AG10803 (cell line): ENCODE measurements at regions not wholly inside any gene's neighbourhood (a gene's known extent, or its start where the extent isn't known, plus 50 kb on each side); places are given as distances from the start of the nearest gene placed in this dataset.

Experiments
- DNase-seq: peaks from one replicate; pipeline ENCODE4 v3.0.0; 2010; ENCODE audit warnings: low read depth
- H3K4me3 ChIP-seq: 2 replicates; pipeline ENCODE4 v1.5.1; 2011; ENCODE audit warnings: mild to moderate bottlenecking, low read length, control low read depth
- TF ChIP-seq, protein P1 (sequence below): conservative IDR thresholded peaks from 2 replicates; pipeline ENCODE4 v1.5.1; 2011; ENCODE audit warnings: mild to moderate bottlenecking, low read length, control low read depth, inconsistent platforms

DNA sequence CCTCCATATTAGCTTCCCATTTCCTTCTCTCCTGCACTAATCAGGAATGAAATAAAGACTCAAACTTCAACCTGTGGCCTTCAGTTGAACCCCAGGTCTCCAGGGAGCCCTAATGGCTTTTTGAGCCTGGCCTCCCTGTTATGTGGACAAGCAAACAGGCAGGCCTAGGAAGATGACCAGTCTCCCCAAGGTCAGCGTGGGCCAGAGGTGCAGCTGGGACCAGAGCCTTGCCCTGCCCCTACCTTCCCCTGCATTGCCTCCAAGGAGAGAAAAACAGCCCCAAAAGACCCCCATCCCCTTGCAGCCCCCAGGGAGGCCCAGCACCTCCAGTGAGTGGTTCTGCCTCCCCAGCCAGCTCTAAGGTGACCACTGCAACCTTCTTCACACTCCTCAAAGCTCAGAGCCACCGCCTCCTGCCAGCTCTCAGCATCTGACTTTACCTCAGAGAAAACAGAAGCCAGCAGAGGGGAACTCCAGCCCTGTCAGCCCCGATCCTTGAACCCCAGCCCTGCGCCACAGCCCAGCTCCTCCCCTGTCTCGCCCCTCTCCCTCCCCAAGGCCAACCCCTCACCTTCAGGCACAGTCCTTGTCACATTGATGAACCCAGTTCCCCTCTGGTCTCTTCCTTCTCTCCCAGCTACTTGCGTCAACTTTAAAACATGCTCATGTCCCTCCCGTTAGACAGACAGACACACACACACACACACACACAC lies 59.5 kb upstream of the ID2 start:
- no peak for DNase-seq
- H3K4me3 ChIP-seq = no peak overlapping the region
- TF ChIP-seq, protein P1, sequence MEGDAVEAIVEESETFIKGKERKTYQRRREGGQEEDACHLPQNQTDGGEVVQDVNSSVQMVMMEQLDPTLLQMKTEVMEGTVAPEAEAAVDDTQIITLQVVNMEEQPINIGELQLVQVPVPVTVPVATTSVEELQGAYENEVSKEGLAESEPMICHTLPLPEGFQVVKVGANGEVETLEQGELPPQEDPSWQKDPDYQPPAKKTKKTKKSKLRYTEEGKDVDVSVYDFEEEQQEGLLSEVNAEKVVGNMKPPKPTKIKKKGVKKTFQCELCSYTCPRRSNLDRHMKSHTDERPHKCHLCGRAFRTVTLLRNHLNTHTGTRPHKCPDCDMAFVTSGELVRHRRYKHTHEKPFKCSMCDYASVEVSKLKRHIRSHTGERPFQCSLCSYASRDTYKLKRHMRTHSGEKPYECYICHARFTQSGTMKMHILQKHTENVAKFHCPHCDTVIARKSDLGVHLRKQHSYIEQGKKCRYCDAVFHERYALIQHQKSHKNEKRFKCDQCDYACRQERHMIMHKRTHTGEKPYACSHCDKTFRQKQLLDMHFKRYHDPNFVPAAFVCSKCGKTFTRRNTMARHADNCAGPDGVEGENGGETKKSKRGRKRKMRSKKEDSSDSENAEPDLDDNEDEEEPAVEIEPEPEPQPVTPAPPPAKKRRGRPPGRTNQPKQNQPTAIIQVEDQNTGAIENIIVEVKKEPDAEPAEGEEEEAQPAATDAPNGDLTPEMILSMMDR = no peak

GRCh38 chr2:8622924-8623465 lies 58.9 kb upstream of the ID2 start:
- TF ChIP-seq, protein P1 = no peak
- no peak overlapping the region for H3K4me3 ChIP-seq
- no peak for DNase-seq

DNA sequence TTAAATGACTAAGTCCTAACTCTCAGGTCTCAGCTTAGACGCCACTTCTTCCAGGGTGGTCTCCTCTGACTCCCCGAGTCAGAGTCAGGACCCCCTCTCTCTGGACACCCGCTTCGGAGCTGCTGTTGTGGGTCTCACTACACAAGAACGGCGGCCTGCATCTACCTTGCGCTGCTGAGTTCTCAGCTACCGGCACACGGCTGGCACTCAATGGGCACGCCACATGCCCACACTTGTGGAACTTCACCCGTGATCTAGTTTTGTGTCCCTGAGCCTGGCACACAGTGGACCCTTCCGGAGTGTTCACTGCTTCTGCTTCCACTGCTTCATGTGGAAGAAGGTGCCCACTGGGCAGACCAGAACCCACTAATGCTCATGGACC lies 58.3 kb upstream of the ID2 start:
- no peak overlapping the region for H3K4me3 ChIP-seq
- no peak for DNase-seq
- TF ChIP-seq, protein P1 = no peak

- DNase-seq = no peak
- H3K4me3 ChIP-seq = no peak overlapping the region
- TF ChIP-seq, protein P1 = no peak
Observed at GRCh38 chr2:8623958-8624591, 57.8 kb upstream of the ID2 start.

DNA sequence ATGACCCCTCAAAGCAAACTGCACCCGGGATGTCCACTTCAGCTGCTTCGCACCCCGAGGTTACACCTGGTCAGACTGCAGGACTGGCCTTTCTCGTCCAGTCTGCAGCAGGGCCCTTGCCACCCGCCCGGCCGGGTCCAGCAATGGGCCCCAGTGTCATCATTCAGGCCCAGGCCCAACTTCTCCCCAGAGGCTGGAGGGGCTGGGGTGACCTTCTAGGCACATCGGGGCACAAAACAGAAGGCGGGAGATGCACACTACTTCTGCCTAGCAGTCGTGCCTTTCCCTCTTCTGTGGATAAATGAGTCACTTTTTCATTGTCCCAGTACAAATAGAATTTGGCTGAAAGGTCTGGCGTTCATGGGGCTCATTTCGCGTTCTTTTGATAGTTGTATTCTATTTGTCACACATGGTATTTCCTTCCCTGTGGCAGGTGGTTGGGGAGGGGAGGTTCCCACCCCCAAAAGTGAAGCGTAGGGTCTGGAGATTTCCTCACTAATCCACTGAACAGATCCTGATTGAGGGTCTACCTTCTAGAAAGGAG lies 56.9 kb upstream of the ID2 start:
- H3K4me3 ChIP-seq = no peak overlapping the region
- no peak for DNase-seq
- TF ChIP-seq, protein P1 = no peak

DNA sequence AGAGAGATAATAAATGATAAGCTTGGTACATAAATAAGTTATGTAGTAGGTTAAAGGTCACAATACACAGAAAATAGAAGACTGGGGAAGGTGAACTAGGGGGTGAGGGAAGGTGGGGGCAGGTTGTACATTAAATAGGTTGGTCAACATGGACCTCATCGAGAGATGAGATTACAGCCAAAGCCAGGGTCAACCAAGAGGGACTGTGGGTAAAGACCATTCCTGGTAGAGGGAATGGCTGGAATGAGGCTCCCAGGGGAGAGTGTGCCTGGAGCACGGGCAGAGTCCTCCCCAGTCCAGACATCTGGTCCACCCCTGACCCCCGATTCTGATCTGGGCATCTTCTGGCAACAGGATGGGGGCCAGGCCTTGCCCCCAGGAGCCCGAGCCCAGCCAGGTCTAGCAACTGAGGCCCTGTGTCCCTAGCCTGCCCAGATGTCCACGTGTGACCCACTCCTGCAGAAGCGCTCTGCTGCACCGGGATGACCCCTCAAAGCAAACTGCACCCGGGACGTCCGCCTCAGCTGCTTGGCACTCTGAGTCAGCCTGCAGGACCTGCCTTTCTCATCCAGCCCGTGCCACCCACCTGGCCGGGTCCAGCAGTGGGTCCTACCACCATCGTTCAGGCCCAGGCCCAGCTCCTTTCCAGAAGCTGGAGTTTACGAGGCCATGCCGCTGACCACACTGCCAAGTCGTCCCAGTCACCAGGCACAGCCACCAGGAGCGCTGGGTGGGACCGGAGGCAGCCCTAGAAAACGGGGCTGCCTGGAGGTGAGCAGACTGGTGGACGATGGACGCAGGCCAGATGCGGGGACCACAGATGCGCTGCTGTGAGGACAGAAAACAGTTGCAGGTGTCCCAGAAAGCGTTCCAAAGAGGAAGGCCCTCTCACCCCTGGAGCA lies 56.2 kb upstream of the ID2 start:
- H3K4me3 ChIP-seq = no peak overlapping the region
- no peak for DNase-seq
- TF ChIP-seq, protein P1 = no peak
